ENCODE measurements at regions not wholly inside any gene's neighbourhood (a gene's known extent, or its start where the extent isn't known, plus 50 kb on each side); places are given as distances from the start of the nearest gene placed in this dataset.

GRCh38 chr15:29535952-29536351, 266.3 kb upstream of the NSMCE3 start:
- TF ChIP-seq CTCF (conservative IDR thresholded peaks at IDR 0.05; ENCODE audit: low read depth, low read length) (no peak), EZH2 (IDR thresholded peaks at IDR 0.05; ENCODE audit: borderline replicate concordance, low read depth, low read length, poor library complexity, severe bottlenecking) (no peak)

All from A673 (cell line).